ACC112 (cell line): ENCODE measurements at regions not wholly inside any gene's neighbourhood (a gene's known extent, or its start where the extent isn't known, plus 50 kb on each side); places are given as distances from the start of the nearest gene placed in this dataset.

Experiments used
- H2AFZ ChIP-seq: fragments of 200-600 bp; sonication (generic); one replicate; pipeline ENCODE4 v1.6.0; 2017; ENCODE audit warnings: antibody characterized with exemption, low read length; ENCODE audit not compliant: unreplicated experiment
- H3K27ac ChIP-seq: fragments of 200-600 bp; sonication (generic); 2 replicates; pipeline ENCODE4 v1.5.1; 2014; ENCODE audit warnings: low read depth, mild to moderate bottlenecking, antibody characterized with exemption, low read length, moderate library complexity
- H3K27me3 ChIP-seq: fragments of 200-600 bp; sonication (generic); 2 replicates; pipeline ENCODE4 v1.6.1; 2014; ENCODE audit warnings: mild to moderate bottlenecking, antibody characterized with exemption, low read length, moderate library complexity, mixed read lengths; ENCODE audit not compliant: insufficient read depth
- H3K36me3 ChIP-seq: fragments of 200-600 bp; sonication (generic); 2 replicates; pipeline ENCODE4 v1.6.1; 2016; ENCODE audit warnings: mild to moderate bottlenecking, antibody characterized with exemption, low read length, moderate library complexity, mixed read lengths; ENCODE audit not compliant: insufficient read depth
- H3K4me1 ChIP-seq: fragments of 200-600 bp; sonication (generic); one replicate; pipeline ENCODE4 v1.6.1; 2016; ENCODE audit warnings: low read length, mixed read lengths; ENCODE audit not compliant: insufficient read depth, unreplicated experiment, control insufficient read depth
- H3K4me3 ChIP-seq: fragments of 200-600 bp; sonication (generic); 2 replicates; pipeline ENCODE4 v1.5.1; 2014; ENCODE audit warnings: mild to moderate bottlenecking, low read depth, low read length
- H3K79me2 ChIP-seq: fragments of 200-600 bp; sonication (generic); one replicate; pipeline ENCODE4 v1.6.0; 2016; ENCODE audit warnings: low read length; ENCODE audit not compliant: control insufficient read depth, unreplicated experiment, insufficient read depth

- Histone ChIP-seq H3K36me3 (no peaks in the 10 kb centered on the region), H3K79me2 (no peaks in the 10 kb centered on the region), H3K4me3 (no peak overlapping the region), H3K27me3 (no peaks in the 10 kb centered on the region), H2AFZ (no peak overlapping the region), H3K27ac (no peak overlapping the region), H3K4me1 (no peaks in the 10 kb centered on the region)
Measured at GRCh38 chr11:115959081-115959486, 454.9 kb upstream of the CADM1 start.

- no peaks in the 10 kb centered on the region for H3K79me2 ChIP-seq
- H3K4me3 ChIP-seq, result no peak overlapping the region
- H3K27ac ChIP-seq, result no peak overlapping the region
- H2AFZ ChIP-seq, result no peak overlapping the region
- H3K36me3 ChIP-seq, result no peaks in the 10 kb centered on the region
- no peaks in the 10 kb centered on the region for H3K4me1 ChIP-seq
- H3K27me3 ChIP-seq, result no peaks in the 10 kb centered on the region
Measured at GRCh38 chr11:115958089-115959000, 454.1 kb upstream of the CADM1 start.

DNA sequence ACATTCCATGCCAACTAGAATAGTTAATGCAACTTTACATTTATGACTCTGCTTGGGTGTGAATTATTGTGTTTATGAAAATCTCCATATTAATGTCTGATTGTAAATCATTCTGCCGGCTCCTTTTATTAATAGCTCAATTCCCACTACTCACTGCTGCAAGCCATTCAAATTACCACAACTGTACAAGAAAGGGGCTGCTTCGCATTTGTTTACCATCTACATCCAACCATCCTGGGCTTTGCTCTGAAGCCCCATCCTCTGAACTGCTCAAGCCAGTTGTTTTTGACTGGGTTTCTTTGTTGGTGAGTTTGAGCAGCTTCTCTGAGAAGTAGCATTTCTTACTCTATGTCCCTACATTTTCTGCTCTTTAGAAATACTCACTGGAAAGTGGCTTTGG, 451.6 kb upstream of the CADM1 start:
- Histone ChIP-seq H3K27ac (no peak overlapping the region), H3K4me1 (no peaks in the 10 kb centered on the region), H3K27me3 (no peaks in the 10 kb centered on the region), H3K4me3 (no peak overlapping the region), H3K79me2 (no peaks in the 10 kb centered on the region), H2AFZ (no peak overlapping the region), H3K36me3 (no peaks in the 10 kb centered on the region)

GRCh38 chr11:115950660-115951059, 446.4 kb upstream of the CADM1 start:
- no peak overlapping the region for H3K4me3 ChIP-seq
- no peak overlapping the region for H3K27ac ChIP-seq
- H3K79me2 ChIP-seq, result no peaks in the 10 kb centered on the region
- H3K27me3 ChIP-seq, result no peaks in the 10 kb centered on the region
- H2AFZ ChIP-seq, result no peak overlapping the region
- H3K36me3 ChIP-seq, result no peaks in the 10 kb centered on the region
- no peaks in the 10 kb centered on the region for H3K4me1 ChIP-seq

GRCh38 chr11:115944596-115944995, 440.4 kb upstream of the CADM1 start:
- no peak overlapping the region for H3K4me3 ChIP-seq
- H3K27me3 ChIP-seq, result no peaks in the 10 kb centered on the region
- H3K79me2 ChIP-seq, result no peaks in the 10 kb centered on the region
- no peak overlapping the region for H3K27ac ChIP-seq
- H3K36me3 ChIP-seq, result no peaks in the 10 kb centered on the region
- no peaks in the 10 kb centered on the region for H3K4me1 ChIP-seq
- H2AFZ ChIP-seq, result no peak overlapping the region

GRCh38 chr11:115942011-115942410, 437.8 kb upstream of the CADM1 start:
- no peaks in the 10 kb centered on the region for H3K4me1 ChIP-seq
- no peak overlapping the region for H2AFZ ChIP-seq
- H3K79me2 ChIP-seq, result no peaks in the 10 kb centered on the region
- H3K27me3 ChIP-seq, result no peaks in the 10 kb centered on the region
- no peaks in the 10 kb centered on the region for H3K36me3 ChIP-seq
- no peak overlapping the region for H3K4me3 ChIP-seq
- H3K27ac ChIP-seq, result no peak overlapping the region

DNA sequence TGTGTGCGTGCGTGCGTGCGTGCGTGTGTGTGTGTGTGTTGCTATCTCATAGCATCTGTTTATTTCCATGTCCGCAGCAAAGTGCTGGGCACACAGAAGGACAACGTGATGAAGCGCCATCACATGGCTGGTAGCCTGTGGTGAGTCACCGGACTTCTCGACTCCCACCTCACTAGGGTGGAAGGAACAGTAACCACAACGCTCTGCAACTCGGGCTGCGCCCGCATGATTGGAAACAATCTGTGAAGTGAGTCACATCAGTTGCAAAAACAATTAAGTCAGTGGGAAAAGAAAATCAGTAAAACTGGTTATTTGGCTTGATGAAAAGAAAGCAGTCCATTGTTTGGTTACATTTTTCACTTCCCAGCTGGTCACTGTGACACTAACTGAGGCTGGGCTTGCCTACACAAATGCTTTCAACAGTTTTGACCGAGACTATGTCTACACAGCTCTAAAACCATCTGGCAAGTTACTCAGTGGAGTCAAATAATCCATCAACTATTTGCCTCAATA, 437.3 kb upstream of the CADM1 start:
- no peak overlapping the region for H2AFZ ChIP-seq
- H3K36me3 ChIP-seq, result no peaks in the 10 kb centered on the region
- no peak overlapping the region for H3K27ac ChIP-seq
- H3K4me3 ChIP-seq, result no peak overlapping the region
- H3K27me3 ChIP-seq, result no peaks in the 10 kb centered on the region
- no peaks in the 10 kb centered on the region for H3K4me1 ChIP-seq
- no peaks in the 10 kb centered on the region for H3K79me2 ChIP-seq

GRCh38 chr11:115941044-115941443, 436.8 kb upstream of the CADM1 start:
- no peak overlapping the region for H3K27ac ChIP-seq
- no peaks in the 10 kb centered on the region for H3K27me3 ChIP-seq
- H3K79me2 ChIP-seq, result no peaks in the 10 kb centered on the region
- no peaks in the 10 kb centered on the region for H3K4me1 ChIP-seq
- no peak overlapping the region for H2AFZ ChIP-seq
- H3K36me3 ChIP-seq, result no peaks in the 10 kb centered on the region
- H3K4me3 ChIP-seq, result no peak overlapping the region

GRCh38 chr11:115939731-115940421, 435.7 kb upstream of the CADM1 start:
- no peaks in the 10 kb centered on the region for H3K36me3 ChIP-seq
- H3K4me3 ChIP-seq, result no peak overlapping the region
- no peaks in the 10 kb centered on the region for H3K79me2 ChIP-seq
- no peaks in the 10 kb centered on the region for H3K4me1 ChIP-seq
- no peak overlapping the region for H2AFZ ChIP-seq
- H3K27me3 ChIP-seq, result no peaks in the 10 kb centered on the region
- no peak overlapping the region for H3K27ac ChIP-seq

GRCh38 chr11:115939104-115939730, 435.0 kb upstream of the CADM1 start:
- Histone ChIP-seq H3K79me2 (no peaks in the 10 kb centered on the region), H3K27me3 (no peaks in the 10 kb centered on the region), H3K36me3 (no peaks in the 10 kb centered on the region), H3K4me3 (no peak overlapping the region), H2AFZ (no peak overlapping the region), H3K4me1 (no peaks in the 10 kb centered on the region), H3K27ac (no peak overlapping the region)
